Panc1 (cell line): ENCODE measurements at regions not wholly inside any gene's neighbourhood (a gene's known extent, or its start where the extent isn't known, plus 50 kb on each side); places are given as distances from the start of the nearest gene placed in this dataset.

Experiments
- ATAC-seq: fragments of 200-7000 bp; cut with Tn5 transposase; 2 replicates; pipeline ENCODE4 v1.9.1; 2020; ENCODE audit warnings: mild to moderate bottlenecking, moderate library complexity
- BruUV-seq: library from RNA; stranded (reverse); fragments of 400-500 nt; replicated peaks from 2 replicates; lab custom pipeline; 2021; lab: Mats Ljungman, UMichigan
- CTCF ChIA-PET: fragments of 300-600 bp; sonication (Branson Sonifier 250); formaldehyde crosslinking; loops from one replicate; lab custom pipeline; 2022; ENCODE audit warnings: antibody characterized with exemption; lab: Charles Lee
- POLR2A ChIA-PET: fragments of 300-600 bp; sonication (Branson Sonifier 250); formaldehyde crosslinking; loops from one replicate; lab custom pipeline; 2022; ENCODE audit warnings: antibody characterized with exemption; lab: Charles Lee
- DNase-seq: peaks from one replicate; pipeline ENCODE4 v3.0.0-alpha.2; 2010; ENCODE audit warnings: low read depth, low spot score
- H3K27ac ChIP-seq: 2 replicates; pipeline ENCODE4 v1.5.1; 2011; ENCODE audit warnings: mild to moderate bottlenecking, low read length, inconsistent platforms
- H3K27me3 ChIP-seq: fragments of 200-500 bp; sonication (Bioruptor generic); 2 replicates; pipeline ENCODE4 v1.6.0; 2014; ENCODE audit warnings: low read length, inconsistent platforms; ENCODE audit not compliant: control insufficient read depth, insufficient read depth
- H3K36me3 ChIP-seq: fragments of 200-500 bp; sonication (Bioruptor generic); 2 replicates; pipeline ENCODE4 v1.5.1; 2014; ENCODE audit warnings: inconsistent platforms, mild to moderate bottlenecking, low read length, moderate library complexity; ENCODE audit not compliant: control insufficient read depth, insufficient read depth
- H3K4me1 ChIP-seq: 2 replicates; pipeline ENCODE4 v1.5.1; 2011; ENCODE audit warnings: inconsistent platforms, mild to moderate bottlenecking, low read length, moderate library complexity; ENCODE audit not compliant: control insufficient read depth, insufficient read depth
- H3K4me3 ChIP-seq, 2 experiments: 2 replicates each; pipeline ENCODE4 v1.5.1; 2011 to 2012; ENCODE audit warnings: low read depth in 2 of 2, low read length in 2 of 2, mild to moderate bottlenecking in 2 of 2, inconsistent platforms in 1 of 2, moderate library complexity in 1 of 2
- H3K9me3 ChIP-seq: fragments of 200-500 bp; sonication (Bioruptor generic); 2 replicates; pipeline ENCODE4 v1.5.1; 2014; ENCODE audit warnings: low read depth, mild to moderate bottlenecking, inconsistent platforms, low read length, moderate library complexity; ENCODE audit not compliant: control insufficient read depth, insufficient read depth
- CTCF ChIP-seq: fragments of 450-650 bp; IDR thresholded peaks from 2 replicates; pipeline ENCODE4 v1.5.1; 2017; ENCODE audit warnings: mild to moderate bottlenecking
- POLR2AphosphoS5 ChIP-seq: IDR thresholded peaks from 2 replicates; pipeline ENCODE4 v1.6.1; 2012; ENCODE audit warnings: mild to moderate bottlenecking, low read depth, low read length, moderate library complexity
- REST ChIP-seq, 2 experiments: IDR thresholded peaks; 2 replicates each; pipeline ENCODE4 v1.6.1; 2011 to 2012; ENCODE audit warnings: low read depth in 2 of 2, control low read depth in 1 of 2, low read length in 1 of 2, mild to moderate bottlenecking in 1 of 2, moderate library complexity in 1 of 2; ENCODE audit not compliant: insufficient read depth in 1 of 2
- SIN3A ChIP-seq: IDR thresholded peaks from 2 replicates; pipeline ENCODE4 v1.6.1; 2012; ENCODE audit warnings: low read depth, mild to moderate bottlenecking, low read length, moderate library complexity, borderline replicate concordance; ENCODE audit not compliant: insufficient read depth
- TCF7L2 ChIP-seq: IDR thresholded peaks from 2 replicates; pipeline ENCODE4 v1.6.1; 2011; ENCODE audit warnings: mild to moderate bottlenecking, low read depth, low read length, inconsistent platforms
- in situ Hi-C: cut with HindIII; loops from 2 replicates; pipeline ENCODE4 v1.10.0; 2016; ENCODE audit warnings: low sequenced_read_pairs, low pct_unique_long_range_greater_than_20kb
- intact Hi-C: fragments of 100-400 bp; cut with micrococcal nuclease; formaldehyde crosslinking; loops from one replicate; pipeline ENCODE4 v1.10.0; 2022; ENCODE audit not compliant: unreplicated experiment

GRCh38 chr16:17936766-17937402 lies 399.7 kb downstream of the NPIPA8 start:
- Histone ChIP-seq H3K27ac (no peak overlapping the region), H3K36me3 (no peaks in the 10 kb centered on the region), H3K4me3 (no peak overlapping the region), H3K9me3 (no peaks in the 10 kb centered on the region), H3K4me1 (no peaks in the 10 kb centered on the region), H3K27me3 (peaks cover 2% of the 10 kb centered on the region; the same call in 1 of the 2 replicates)
- in situ Hi-C loops (no loop called here), intact Hi-C loops (no loop called here)
- no peak for ATAC-seq
- TF ChIP-seq SIN3A: no peak
- no peak for TF ChIP-seq POLR2AphosphoS5
- ChIA-PET POLR2A (no interaction called here), CTCF (no interaction called here)
- DNase-seq: no peak
- BruUV-seq: no TSS peak

GRCh38 chr16:17930280-17930679 lies 406.3 kb downstream of the NPIPA8 start:
- CTCF ChIA-PET: no interaction called here
- intact Hi-C loops: no loop called here

More at GRCh38 chr16:17930280-17930679, 406.3 kb downstream of the NPIPA8 start:
- Histone ChIP-seq H3K4me3 (no peak overlapping the region), H3K4me1 (no peaks in the 10 kb centered on the region), H3K27me3 (no peaks in the 10 kb centered on the region), H3K36me3 (no peaks in the 10 kb centered on the region), H3K9me3 (no peaks in the 10 kb centered on the region), H3K27ac (no peak overlapping the region)
- ATAC-seq (no peak), DNase-seq (no peak)
- no peak for TF ChIP-seq TCF7L2
- TF ChIP-seq CTCF: peak; percentile 4; the same call in 1 of the 2 replicates
- TF ChIP-seq SIN3A: no peak
- TF ChIP-seq REST (IDR thresholded peaks at IDR 0.05; ENCODE audit: insufficient read depth in 1 of 2, low read depth in 2 of 2, low read length in 1 of 2): no peak
- TF ChIP-seq POLR2AphosphoS5: no peak
- in situ Hi-C loops: no loop called here
- BruUV-seq: no TSS peak
- POLR2A ChIA-PET: no interaction called here
